Stimulated activated CD4-positive, alpha-beta T cell treated with anti-CD3 and anti-CD28 coated beads, Interleukin-12 subunit alpha, Interleukin-12 subunit beta, amount 100 ng/mL, for 4 hours (primary cell): ENCODE measurements at regions not wholly inside any gene's neighbourhood (a gene's known extent, or its start where the extent isn't known, plus 50 kb on each side); places are given as distances from the start of the nearest gene placed in this dataset.

Source experiments
- DNase-seq: peaks from one replicate; pipeline ENCODE4 v3.0.0-alpha.2; 2020

- DNase-seq = no peak
Observed at GRCh38 chr4:108398316-108398715, 222.1 kb upstream of the RPL34 start.

GRCh38 chr4:108397850-108398249, 222.5 kb upstream of the RPL34 start:
- no peak for DNase-seq

GRCh38 chr4:108396900-108397497, 223.4 kb upstream of the RPL34 start:
- DNase-seq = no peak

GRCh38 chr4:108395786-108396185, 224.6 kb upstream of the RPL34 start:
- DNase-seq = no peak

GRCh38 chr4:108393890-108394472, 225.2 kb upstream of the LEF1 start:
- DNase-seq = no peak

GRCh38 chr4:108391701-108392455, 223.1 kb upstream of the LEF1 start:
- no peak for DNase-seq

- DNase-seq = no peak
Observed at GRCh38 chr4:108385076-108385475, 216.3 kb upstream of the LEF1 start.

- no peak for DNase-seq
Observed at GRCh38 chr4:108384544-108384943, 215.8 kb upstream of the LEF1 start.

- no peak for DNase-seq
Observed at GRCh38 chr4:108383157-108383556, 214.4 kb upstream of the LEF1 start.

- no peak for DNase-seq
Observed at GRCh38 chr4:108382751-108383150, 214.0 kb upstream of the LEF1 start.

GRCh38 chr4:108378164-108378563, 209.4 kb upstream of the LEF1 start:
- DNase-seq = no peak

GRCh38 chr4:108377021-108377420, 208.3 kb upstream of the LEF1 start:
- no peak for DNase-seq

GRCh38 chr4:108375434-108375833, 206.7 kb upstream of the LEF1 start:
- DNase-seq = no peak

GRCh38 chr4:108372681-108373080, 203.9 kb upstream of the LEF1 start:
- no peak for DNase-seq

GRCh38 chr4:108371282-108371681, 202.6 kb upstream of the LEF1 start:
- DNase-seq = no peak

- DNase-seq = peak; percentile 22
Observed at GRCh38 chr4:108370291-108371141, 201.8 kb upstream of the LEF1 start.

- no peak for DNase-seq
Observed at GRCh38 chr4:108369035-108369655, 200.4 kb upstream of the LEF1 start.

GRCh38 chr4:108367751-108368150, 199.0 kb upstream of the LEF1 start:
- DNase-seq = no peak

- no peak for DNase-seq
Observed at GRCh38 chr4:108366716-108367115, 198.0 kb upstream of the LEF1 start.

GRCh38 chr4:108365551-108365950, 196.8 kb upstream of the LEF1 start:
- DNase-seq = no peak

GRCh38 chr4:108361886-108362285, 193.2 kb upstream of the LEF1 start:
- no peak for DNase-seq

- no peak for DNase-seq
Observed at GRCh38 chr4:108361446-108361820, 192.7 kb upstream of the LEF1 start.
